ENCODE measurements at regions not wholly inside any gene's neighbourhood (a gene's known extent, or its start where the extent isn't known, plus 50 kb on each side); places are given as distances from the start of the nearest gene placed in this dataset.

DNA sequence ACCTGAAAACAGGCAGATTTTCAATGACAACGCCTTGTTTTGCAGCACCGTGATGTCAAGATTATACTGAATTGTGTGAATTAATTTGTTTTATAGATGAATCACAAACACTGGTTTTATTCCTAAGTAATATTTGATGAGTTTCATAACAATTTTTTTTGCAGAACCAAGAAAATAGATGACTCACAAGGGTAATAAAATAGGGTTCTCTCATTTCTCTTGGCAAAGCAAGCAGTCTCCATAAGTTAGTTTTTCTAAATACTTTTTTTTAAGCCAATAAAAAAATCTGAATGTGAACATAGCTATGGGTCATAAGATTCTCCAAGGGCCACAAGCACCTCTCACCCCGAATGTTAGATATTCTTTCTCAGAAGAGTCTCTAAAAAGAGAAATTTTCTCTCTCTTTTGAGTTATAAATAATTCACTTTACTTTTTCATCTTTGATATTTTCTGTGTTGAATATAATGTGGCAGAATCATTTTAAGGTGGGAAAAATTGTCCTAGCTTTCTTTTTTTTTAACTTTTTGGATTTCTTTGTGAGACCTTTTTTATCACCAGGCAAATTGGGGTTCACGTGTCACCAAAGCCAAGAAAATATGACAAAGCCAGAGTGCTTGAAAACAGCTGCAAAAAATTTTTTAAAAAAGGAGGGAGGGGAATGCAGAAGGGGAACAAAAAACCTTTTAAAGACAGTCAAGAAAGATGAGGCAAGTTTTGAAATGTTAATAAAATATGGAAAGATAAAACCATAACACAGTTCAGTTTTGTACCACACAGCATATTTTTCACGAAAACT is 174.6 kb upstream of the DAPK1 start:
- H3K27me3 Mint-ChIP-seq: peaks cover 1% of the 10 kb centered on the region
- TF ChIP-seq, protein P1, sequence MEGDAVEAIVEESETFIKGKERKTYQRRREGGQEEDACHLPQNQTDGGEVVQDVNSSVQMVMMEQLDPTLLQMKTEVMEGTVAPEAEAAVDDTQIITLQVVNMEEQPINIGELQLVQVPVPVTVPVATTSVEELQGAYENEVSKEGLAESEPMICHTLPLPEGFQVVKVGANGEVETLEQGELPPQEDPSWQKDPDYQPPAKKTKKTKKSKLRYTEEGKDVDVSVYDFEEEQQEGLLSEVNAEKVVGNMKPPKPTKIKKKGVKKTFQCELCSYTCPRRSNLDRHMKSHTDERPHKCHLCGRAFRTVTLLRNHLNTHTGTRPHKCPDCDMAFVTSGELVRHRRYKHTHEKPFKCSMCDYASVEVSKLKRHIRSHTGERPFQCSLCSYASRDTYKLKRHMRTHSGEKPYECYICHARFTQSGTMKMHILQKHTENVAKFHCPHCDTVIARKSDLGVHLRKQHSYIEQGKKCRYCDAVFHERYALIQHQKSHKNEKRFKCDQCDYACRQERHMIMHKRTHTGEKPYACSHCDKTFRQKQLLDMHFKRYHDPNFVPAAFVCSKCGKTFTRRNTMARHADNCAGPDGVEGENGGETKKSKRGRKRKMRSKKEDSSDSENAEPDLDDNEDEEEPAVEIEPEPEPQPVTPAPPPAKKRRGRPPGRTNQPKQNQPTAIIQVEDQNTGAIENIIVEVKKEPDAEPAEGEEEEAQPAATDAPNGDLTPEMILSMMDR (IDR thresholded peaks at IDR 0.05): no peak
- ATAC-seq (no peak), DNase-seq (no peak)
- H3K9me3 Mint-ChIP-seq: no peaks in the 10 kb centered on the region
- no peaks in the 10 kb centered on the region for H3K36me3 Mint-ChIP-seq (ENCODE audit: low read depth)
- no peak overlapping the region for H3K4me3 Mint-ChIP-seq
- CTCF ChIA-PET: interaction anchor here (1.7 to 3.2 kb wide), 2 partner anchors 686 to 889 kb away, joined by 5 to 23 read pairs; no protein-coding TSS in a partner anchor
- H3K4me1 Mint-ChIP-seq (ENCODE audit: low read depth): no peaks in the 10 kb centered on the region
- intact Hi-C loops (cut with micrococcal nuclease): loop anchor here (10.0 kb wide), 1 partner anchor 888 kb away; no protein-coding TSS in a partner anchor
- POLR2A ChIA-PET: interaction anchor here (0.6 kb wide), 1 partner anchor 249 kb away, joined by 3 read pairs; no protein-coding TSS in a partner anchor
- H3K27ac Mint-ChIP-seq: no peak overlapping the region

DNA sequence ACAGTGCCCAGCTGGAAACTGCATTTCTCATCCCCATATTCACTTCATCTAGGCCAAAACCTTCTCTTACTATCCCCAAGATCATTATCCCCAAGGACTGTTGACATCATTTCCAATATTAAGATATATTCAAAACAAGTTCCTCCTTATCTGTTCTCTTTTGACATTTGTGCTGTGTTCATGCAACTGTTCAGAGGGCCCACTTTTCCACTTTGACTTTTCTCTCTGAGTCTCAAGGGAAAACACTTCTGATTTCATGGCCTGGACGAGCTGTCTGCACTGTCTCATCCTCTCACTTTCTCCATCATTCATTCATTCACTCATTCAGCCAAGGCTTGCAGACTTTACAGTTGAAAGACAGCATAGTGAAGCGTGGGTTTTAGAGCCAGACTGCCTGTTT is 173.7 kb upstream of the DAPK1 start:
- ChIA-PET CTCF (interaction anchor here (1.4 to 3.2 kb wide), 6 partner anchors 41 to 890 kb away, joined by 3 to 23 read pairs (median 6); no protein-coding TSS in a partner anchor), POLR2A (no interaction called here)
- intact Hi-C loops (cut with micrococcal nuclease): loop anchor here (10.0 kb wide), 1 partner anchor 889 kb away; no protein-coding TSS in a partner anchor
- TF ChIP-seq, protein P1 (IDR thresholded peaks at IDR 0.05): no peak
- Mint-ChIP-seq H3K27ac (no peak overlapping the region), H3K9me3 (no peaks in the 10 kb centered on the region), H3K4me3 (no peak overlapping the region), H3K36me3 (ENCODE audit: low read depth) (no peaks in the 10 kb centered on the region), H3K27me3 (peaks cover 1% of the 10 kb centered on the region), H3K4me1 (ENCODE audit: low read depth) (no peaks in the 10 kb centered on the region)
- no peak for DNase-seq
- ATAC-seq: no peak

DNA sequence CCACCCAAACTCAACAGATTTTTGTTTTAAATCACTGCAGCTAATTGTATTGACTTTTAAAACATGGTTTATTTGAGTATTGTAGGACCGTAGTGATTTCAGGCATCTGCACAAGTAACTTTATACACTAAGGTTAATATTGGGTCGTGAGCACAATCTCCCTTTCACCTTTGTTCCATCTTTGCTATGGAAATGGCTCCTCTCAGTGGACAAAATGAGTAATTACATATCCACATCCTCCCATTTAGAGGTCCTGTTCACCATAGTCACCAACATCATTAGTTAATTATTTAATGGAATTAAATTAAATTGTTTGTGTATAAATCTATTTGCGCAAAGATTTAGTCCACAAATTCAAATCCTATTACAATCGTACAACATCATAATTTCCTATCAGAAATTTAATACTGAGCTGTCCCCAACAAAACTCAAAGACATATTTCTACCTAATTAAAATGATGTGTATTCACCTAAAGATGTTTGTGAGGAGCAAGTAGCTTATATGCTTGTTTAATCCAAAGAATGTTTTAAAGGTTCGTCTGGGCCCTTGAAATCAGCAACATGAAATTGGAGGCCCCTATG is 173.0 kb upstream of the DAPK1 start:
- Mint-ChIP-seq H3K36me3 (ENCODE audit: low read depth) (no peaks in the 10 kb centered on the region), H3K27me3 (peaks cover 1% of the 10 kb centered on the region), H3K4me3 (no peak overlapping the region), H3K27ac (no peak overlapping the region), H3K4me1 (ENCODE audit: low read depth) (no peaks in the 10 kb centered on the region), H3K9me3 (no peaks in the 10 kb centered on the region)
- TF ChIP-seq, protein P1 (IDR thresholded peaks at IDR 0.05): peak; percentile 78
- intact Hi-C loops (cut with micrococcal nuclease): loop anchor here (10.0 kb wide), 1 partner anchor 890 kb away; no protein-coding TSS in a partner anchor
- DNase-seq (no peak), ATAC-seq (no peak)
- ChIA-PET POLR2A (interaction anchor here (0.8 kb wide), 1 partner anchor 901 kb away, joined by 3 read pairs; no protein-coding TSS in a partner anchor), CTCF (interaction anchor here (0.6 to 3.2 kb wide), 15 partner anchors 14 to 1123 kb away, joined by 3 to 23 read pairs (median 3); no protein-coding TSS in a partner anchor)

DNA sequence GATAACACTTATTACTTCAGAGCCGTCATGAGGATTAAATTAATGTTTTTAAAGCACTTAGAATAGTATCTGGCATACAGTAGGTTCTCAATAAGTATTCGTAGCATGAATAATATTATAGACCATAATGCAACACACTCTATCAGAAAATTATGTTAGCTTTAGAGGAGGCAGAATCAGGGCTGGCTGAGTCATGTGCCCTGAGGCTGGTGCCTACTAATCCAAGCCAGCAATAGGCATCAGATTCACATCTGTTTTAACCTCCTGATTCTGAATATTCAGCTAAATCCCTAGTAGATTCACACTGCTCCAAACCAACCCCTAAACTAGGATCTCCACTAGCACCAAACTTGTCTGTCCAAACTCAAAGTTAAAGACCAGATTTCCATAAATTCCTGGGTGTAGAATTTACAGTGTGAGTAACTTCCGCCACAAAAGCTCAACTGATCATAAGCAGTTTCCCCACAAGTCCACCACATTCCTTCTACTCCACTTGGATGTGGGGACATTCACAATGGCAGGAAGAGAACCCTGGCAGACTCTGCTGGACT is 170.0 kb upstream of the DAPK1 start:
- H3K4me3 Mint-ChIP-seq: no peak overlapping the region
- H3K36me3 Mint-ChIP-seq (ENCODE audit: low read depth): no peaks in the 10 kb centered on the region
- H3K27me3 Mint-ChIP-seq: peaks cover 2% of the 10 kb centered on the region
- ATAC-seq: no peak
- POLR2A ChIA-PET: no interaction called here
- no peak for DNase-seq
- H3K4me1 Mint-ChIP-seq (ENCODE audit: low read depth): no peaks in the 10 kb centered on the region
- CTCF ChIA-PET: no interaction called here
- intact Hi-C loops (cut with micrococcal nuclease): loop anchor here (10.0 kb wide), 1 partner anchor 893 kb away; no protein-coding TSS in a partner anchor
- H3K9me3 Mint-ChIP-seq: peaks cover 4% of the 10 kb centered on the region
- TF ChIP-seq, protein P1 (IDR thresholded peaks at IDR 0.05): no peak
- H3K27ac Mint-ChIP-seq: no peak overlapping the region

Data from activated CD8-positive, alpha-beta T cell treated with anti-CD3 and anti-CD28 coated beads for 36 hours (primary cell).